ENCODE measurements at regions not wholly inside any gene's neighbourhood (a gene's known extent, or its start where the extent isn't known, plus 50 kb on each side); places are given as distances from the start of the nearest gene placed in this dataset.

- ChIA-PET CTCF (interaction anchor here (0.6 kb wide), 1 partner anchor 26 kb away, joined by 3 read pairs; no protein-coding TSS in a partner anchor), POLR2A (ENCODE audit: unreplicated experiment) (interaction anchor here (0.7 kb wide), 1 partner anchor 27 kb away, joined by 6 read pairs; no protein-coding TSS in a partner anchor)
- BruUV-seq (replicated peaks): no TSS peak
- H3K4me2 ChIP-seq (ENCODE audit: low read length): peak overlapping the region; percentile 68
- H2AFZ ChIP-seq (ENCODE audit: low read length): peak overlapping the region; percentile 54
- H3K79me2 ChIP-seq (ENCODE audit: low read length): no peaks in the 10 kb centered on the region
- H3K27me3 ChIP-seq (ENCODE audit: low read length): no peaks in the 10 kb centered on the region
- intact Hi-C loops (cut with micrococcal nuclease): no loop called here
- peaks cover 4% of the 10 kb centered on the region for H3F3A ChIP-seq (ENCODE audit: low read length, unreplicated experiment)
- peaks cover 37% of the 10 kb centered on the region for H3K4me1 ChIP-seq (ENCODE audit: insufficient read depth, low read length)
- H3K36me3 ChIP-seq (ENCODE audit: low read depth, low read length): no peaks in the 10 kb centered on the region
- ATAC-seq (peak; percentile 76), DNase-seq (peak; percentile 81)
- H3K9me2 ChIP-seq (replicated peaks; ENCODE audit: low read length): no peaks in the 10 kb centered on the region
- peak overlapping the region; percentile 10; the same call in 1 of the 2 replicates for H3K9ac ChIP-seq (ENCODE audit: low read length)
- no peaks in the 10 kb centered on the region for H3K9me3 ChIP-seq (ENCODE audit: low read length)
- no peaks in the 10 kb centered on the region for H4K20me1 ChIP-seq (ENCODE audit: low read length)
- H3K27ac ChIP-seq (ENCODE audit: low read length): peak overlapping the region; percentile 74
- H3K4me3 ChIP-seq (ENCODE audit: low read length): peak overlapping the region; percentile 54
- no peak for TF ChIP-seq CTCF (conservative IDR thresholded peaks at IDR 0.05; ENCODE audit: low read depth, low read length)
- TF ChIP-seq EZH2phosphoT487 (IDR thresholded peaks at IDR 0.05; ENCODE audit: borderline replicate concordance, low read length): no peak
- no peak for TF ChIP-seq EZH2 (IDR thresholded peaks at IDR 0.05; ENCODE audit: low read length, unreplicated experiment)
These were observed 59.6 kb upstream of the SPATA31C2 start for GRCh38 chr9:88197781-88198340.

- Histone ChIP-seq H3F3A (ENCODE audit: low read length, unreplicated experiment) (peaks cover 4% of the 10 kb centered on the region), H3K9ac (ENCODE audit: low read length) (0 out of 2 replicates have a peak overlapping the region, but pooled peaks have one; percentile 6), H3K27ac (ENCODE audit: low read length) (peak overlapping the region; percentile 74), H3K4me1 (ENCODE audit: insufficient read depth, low read length) (peaks cover 37% of the 10 kb centered on the region), H4K20me1 (ENCODE audit: low read length) (no peaks in the 10 kb centered on the region), H3K9me2 (replicated peaks; ENCODE audit: low read length) (no peaks in the 10 kb centered on the region), H2AFZ (ENCODE audit: low read length) (peak overlapping the region; percentile 54; the same call in 1 of the 2 replicates), H3K4me3 (ENCODE audit: low read length) (peak overlapping the region; percentile 54; the same call in 1 of the 2 replicates), H3K4me2 (ENCODE audit: low read length) (peak overlapping the region; percentile 68), H3K27me3 (ENCODE audit: low read length) (no peaks in the 10 kb centered on the region), H3K36me3 (ENCODE audit: low read depth, low read length) (no peaks in the 10 kb centered on the region), H3K79me2 (ENCODE audit: low read length) (no peaks in the 10 kb centered on the region), H3K9me3 (ENCODE audit: low read length) (no peaks in the 10 kb centered on the region)
- no TSS peak for BruUV-seq (replicated peaks)
- ATAC-seq (peak; percentile 61), DNase-seq (peak; percentile 53)
- ChIA-PET CTCF (no interaction called here), POLR2A (ENCODE audit: unreplicated experiment) (interaction anchor here (0.6 kb wide), 1 partner anchor 71 kb away, joined by 8 read pairs; no protein-coding TSS in a partner anchor)
- intact Hi-C loops (cut with micrococcal nuclease): no loop called here
- TF ChIP-seq EZH2phosphoT487 (IDR thresholded peaks at IDR 0.05; ENCODE audit: borderline replicate concordance, low read length) (no peak), EZH2 (IDR thresholded peaks at IDR 0.05; ENCODE audit: low read length, unreplicated experiment) (no peak), CTCF (conservative IDR thresholded peaks at IDR 0.05; ENCODE audit: low read depth, low read length) (no peak)
These were observed 58.7 kb upstream of the SPATA31C2 start for GRCh38 chr9:88197016-88197415.
